NCI-H2227 treated with DMSO at 0.1 percent for 48 hours (cell line): ENCODE measurements at regions not wholly inside any gene's neighbourhood (a gene's known extent, or its start where the extent isn't known, plus 50 kb on each side); places are given as distances from the start of the nearest gene placed in this dataset.

Source experiments
- DNase-seq: peaks from one replicate; lab custom pipeline; 2025; lab: John Stamatoyannopoulos, UW

- DNase-seq, result peak; percentile 7
Observed at GRCh38 chr9:82621447-82621846, 441.5 kb downstream of the RASEF start.

GRCh38 chr9:82637368-82637767 lies 425.6 kb downstream of the RASEF start:
- no peak for DNase-seq

GRCh38 chr9:82645600-82645999 lies 417.3 kb downstream of the RASEF start:
- DNase-seq, result no peak

GRCh38 chr9:82650368-82650767 lies 412.6 kb downstream of the RASEF start:
- DNase-seq, result no peak

GRCh38 chr9:82651474-82651873 lies 411.5 kb downstream of the RASEF start:
- no peak for DNase-seq

- no peak for DNase-seq
Observed at GRCh38 chr9:82665324-82665723, 397.6 kb downstream of the RASEF start.

GRCh38 chr9:82668689-82669199 lies 394.2 kb downstream of the RASEF start:
- DNase-seq, result no peak

- DNase-seq, result no peak
Observed at GRCh38 chr9:82670000-82670399, 392.9 kb downstream of the RASEF start.

GRCh38 chr9:82670726-82671125 lies 392.2 kb downstream of the RASEF start:
- no peak for DNase-seq

- no peak for DNase-seq
Observed at GRCh38 chr9:82673201-82673600, 389.7 kb downstream of the RASEF start.

GRCh38 chr9:82673919-82674318 lies 389.0 kb downstream of the RASEF start:
- no peak for DNase-seq

GRCh38 chr9:82675102-82675501 lies 387.8 kb downstream of the RASEF start:
- DNase-seq, result no peak

GRCh38 chr9:82675605-82676004 lies 387.3 kb downstream of the RASEF start:
- DNase-seq, result no peak

- DNase-seq, result no peak
Observed at GRCh38 chr9:82677086-82677485, 385.9 kb downstream of the RASEF start.

GRCh38 chr9:82679472-82679871 lies 383.5 kb downstream of the RASEF start:
- DNase-seq, result peak; percentile 30

GRCh38 chr9:82680179-82680935 lies 382.6 kb downstream of the RASEF start:
- no peak for DNase-seq

GRCh38 chr9:82681809-82682208 lies 381.1 kb downstream of the RASEF start:
- DNase-seq, result no peak

GRCh38 chr9:82682431-82682830 lies 380.5 kb downstream of the RASEF start:
- no peak for DNase-seq

GRCh38 chr9:82695704-82696103 lies 367.2 kb downstream of the RASEF start:
- no peak for DNase-seq

GRCh38 chr9:82706786-82707185 lies 356.2 kb downstream of the RASEF start:
- DNase-seq, result no peak

- no peak for DNase-seq
Observed at GRCh38 chr9:82716821-82717220, 346.1 kb downstream of the RASEF start.

GRCh38 chr9:82720515-82720914 lies 342.4 kb downstream of the RASEF start:
- DNase-seq, result no peak

- DNase-seq, result no peak
Observed at GRCh38 chr9:82721593-82721992, 341.3 kb downstream of the RASEF start.

- DNase-seq, result no peak
Observed at GRCh38 chr9:82722051-82722450, 340.9 kb downstream of the RASEF start.
